Stimulated activated CD4-positive, alpha-beta T cell treated with anti-CD3 and anti-CD28 coated beads, Interleukin-12 subunit alpha, Interleukin-12 subunit beta, amount 100 ng/mL, for 4 hours (primary cell): ENCODE measurements at regions not wholly inside any gene's neighbourhood (a gene's known extent, or its start where the extent isn't known, plus 50 kb on each side); places are given as distances from the start of the nearest gene placed in this dataset.

Experiments
- DNase-seq: peaks from one replicate; pipeline ENCODE4 v3.0.0-alpha.2; 2020

DNA sequence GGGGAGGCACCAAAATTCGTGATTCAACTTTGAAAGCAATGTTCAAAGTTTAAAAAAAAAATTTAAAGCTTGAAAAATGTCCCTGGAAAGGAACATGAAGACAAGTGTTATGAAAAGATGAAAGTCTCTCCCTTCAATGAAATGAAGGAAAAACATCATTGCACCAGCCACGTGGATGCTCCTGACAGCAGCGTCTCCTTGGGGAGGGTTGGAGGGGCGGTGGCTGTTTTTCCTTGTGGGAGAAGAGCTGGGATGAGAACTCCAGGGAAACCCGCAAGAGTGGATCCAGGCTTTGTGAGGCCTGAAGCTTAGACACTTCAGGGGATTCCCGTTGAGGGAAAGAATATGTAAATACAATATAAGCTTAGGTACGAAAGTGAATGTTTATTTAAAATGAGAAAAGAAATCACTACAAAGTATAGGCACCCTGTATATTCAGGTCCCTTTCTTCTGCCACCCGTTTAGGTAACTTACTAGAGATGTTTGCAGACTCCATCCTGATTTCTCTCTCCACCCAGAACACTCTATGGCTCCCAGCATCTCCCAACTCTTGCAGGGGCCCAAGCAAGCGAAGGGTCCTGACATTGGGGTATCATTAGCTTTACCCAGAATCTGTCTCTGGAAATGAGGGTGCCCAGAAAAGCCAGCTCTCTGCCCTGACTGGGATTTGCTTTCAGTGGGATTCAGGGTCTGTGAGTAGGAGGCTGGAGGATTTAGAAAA is 63.1 kb upstream of the BAIAP2L1 start:
- DNase-seq: no peak

DNA sequence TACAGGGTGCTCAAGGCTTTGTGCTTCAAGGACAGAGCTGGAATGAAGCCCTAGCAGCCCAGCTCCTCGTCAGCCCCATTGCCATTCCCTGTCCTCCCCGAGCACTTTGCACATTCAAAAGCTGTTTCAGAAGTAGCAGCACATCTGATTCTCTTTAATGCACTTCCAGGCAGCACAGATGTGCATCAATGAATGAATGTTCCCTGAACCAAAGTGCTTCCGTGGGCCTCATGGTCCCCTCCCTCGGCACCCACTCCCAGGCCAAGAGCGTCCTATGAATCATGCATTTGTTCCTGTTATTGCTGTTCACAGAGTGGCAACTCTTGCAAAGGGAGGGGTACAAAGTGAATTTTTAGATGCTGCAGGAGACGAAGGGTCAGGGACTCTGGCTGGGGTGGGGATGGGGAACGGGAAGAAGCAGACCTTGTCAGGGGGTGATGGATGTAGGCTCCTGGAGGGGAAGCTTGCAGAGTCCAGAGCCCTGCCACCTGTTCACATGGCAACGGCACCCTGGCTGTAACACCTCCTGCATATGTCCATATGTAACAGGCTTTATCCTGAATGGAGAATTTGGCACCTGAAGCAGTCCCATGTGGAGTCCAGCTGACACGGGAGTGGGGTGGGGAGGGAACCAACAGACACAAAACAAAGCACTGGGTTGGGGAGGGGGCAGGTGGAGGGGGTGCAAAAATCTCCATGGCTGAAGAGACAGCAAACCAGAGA is 62.2 kb upstream of the BAIAP2L1 start:
- DNase-seq: no peak

DNA sequence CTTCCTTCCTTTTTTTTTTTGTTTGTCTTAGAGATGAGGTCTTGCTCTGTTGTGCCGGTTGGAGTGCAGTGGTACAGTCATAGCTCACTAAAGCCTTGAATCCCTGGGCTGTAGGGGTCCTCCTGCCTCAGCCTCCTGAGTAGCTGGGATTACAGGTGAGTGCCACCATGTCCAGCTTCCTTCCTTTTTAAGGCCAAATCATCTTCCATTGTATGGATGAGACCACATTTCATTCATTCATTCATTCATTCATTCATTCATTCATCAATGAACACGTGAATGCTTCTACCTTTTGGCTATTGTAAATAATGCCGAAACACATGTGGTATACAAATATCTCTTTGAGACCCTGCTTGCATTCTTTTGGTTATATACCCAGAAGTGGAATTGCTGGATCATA is 60.0 kb upstream of the BAIAP2L1 start:
- DNase-seq: no peak

DNA sequence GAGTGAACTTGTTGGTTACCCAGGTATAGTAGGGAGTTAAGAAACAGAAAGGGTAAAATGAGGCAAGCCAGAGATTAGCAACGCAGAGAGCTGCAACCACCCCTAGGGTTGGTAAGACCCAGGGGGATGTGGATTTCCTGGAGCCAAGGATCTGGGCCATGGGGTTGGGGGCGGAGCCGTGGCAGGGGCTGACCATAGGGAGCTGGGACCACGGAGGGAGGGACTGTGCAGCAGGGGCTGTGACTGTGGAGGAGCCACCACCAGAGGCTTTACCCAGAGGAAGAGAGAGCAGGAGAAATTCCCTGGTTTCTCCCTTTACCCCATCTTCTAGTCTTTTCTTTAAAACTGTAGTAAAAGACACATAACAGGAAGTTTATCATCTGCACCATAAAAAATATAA is 58.6 kb upstream of the BAIAP2L1 start:
- no peak for DNase-seq

DNA sequence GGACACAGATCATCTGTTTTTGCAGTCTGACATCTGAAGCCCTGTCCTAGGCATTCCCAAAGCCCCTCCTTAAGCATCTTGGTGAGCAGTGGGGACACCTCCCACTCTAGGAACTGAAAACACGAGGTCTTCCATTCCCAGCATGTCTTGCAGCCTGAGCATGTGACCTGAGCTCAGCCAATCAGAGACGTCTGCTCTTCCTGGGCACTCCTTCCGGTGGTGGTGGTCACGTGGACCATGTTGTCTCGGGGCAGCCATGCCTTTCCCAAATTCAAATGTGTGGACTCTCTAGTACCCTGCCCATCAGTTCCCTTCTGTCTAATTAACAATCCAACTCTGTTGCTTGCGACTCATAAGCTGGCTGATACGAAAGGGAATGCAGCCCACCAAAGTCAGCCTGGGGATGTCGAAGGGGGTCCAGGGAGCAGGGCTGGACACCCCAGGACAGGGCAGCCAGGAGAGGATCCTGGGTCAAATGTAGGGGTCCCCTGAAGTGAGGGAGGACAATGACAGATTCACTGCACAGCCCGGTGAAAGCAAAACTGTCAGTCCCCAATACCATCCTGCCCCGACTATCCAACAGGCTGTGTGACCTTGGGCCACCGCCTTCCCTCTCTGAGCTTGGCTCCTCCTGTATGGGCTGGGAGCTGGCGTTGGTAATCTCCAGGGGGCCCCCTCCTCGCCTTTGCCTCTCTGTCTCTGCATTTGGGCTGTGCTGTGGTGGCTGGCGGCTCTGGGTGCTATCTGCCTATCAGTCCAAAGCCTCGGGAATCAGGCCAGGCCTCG is 57.4 kb upstream of the BAIAP2L1 start:
- no peak for DNase-seq

DNA sequence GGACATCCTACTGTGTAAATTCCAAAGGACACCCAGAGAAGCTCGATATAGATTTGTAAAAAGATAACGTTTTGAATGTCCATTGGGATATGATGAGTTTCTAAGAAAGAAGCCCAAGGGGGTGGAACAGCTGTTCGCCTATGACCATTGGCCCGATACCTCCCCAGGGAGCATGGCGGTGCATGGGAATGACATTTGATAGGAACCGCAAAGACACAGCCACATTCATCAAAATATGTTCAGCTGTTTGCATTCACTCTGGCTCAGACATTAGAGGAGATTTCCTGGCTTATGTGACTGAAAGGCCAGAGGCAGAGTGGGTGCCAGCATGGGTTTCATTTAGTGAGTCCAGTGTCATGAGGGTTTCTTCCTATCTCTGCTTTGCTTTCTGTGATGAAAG is 56.0 kb upstream of the BAIAP2L1 start:
- no peak for DNase-seq

DNA sequence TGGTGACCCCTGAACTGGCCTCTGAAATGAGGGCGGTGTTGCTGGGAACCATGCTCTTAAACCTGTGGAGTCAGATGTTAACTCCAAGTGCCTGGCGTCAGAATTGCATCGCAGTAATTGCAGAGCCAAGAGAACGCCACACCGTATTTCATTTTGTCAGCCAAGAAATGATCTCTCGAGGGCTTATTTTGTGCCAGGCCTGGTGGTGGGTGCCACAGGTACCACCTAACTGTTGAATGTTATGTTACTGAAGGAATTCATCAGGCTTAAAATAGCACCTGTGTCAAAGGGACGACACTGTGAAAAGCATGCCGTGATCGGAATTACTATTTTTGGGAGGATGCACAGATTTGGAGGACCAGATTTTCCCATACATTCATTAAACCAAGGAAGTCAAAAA is 51.9 kb upstream of the BAIAP2L1 start:
- no peak for DNase-seq
